ENCODE measurements at regions not wholly inside any gene's neighbourhood (a gene's known extent, or its start where the extent isn't known, plus 50 kb on each side); places are given as distances from the start of the nearest gene placed in this dataset.

GRCh38 chr6:4271761-4272470 is 136.5 kb upstream of the ECI2 start:
- Mint-ChIP-seq H3K36me3 (ENCODE audit: low read depth) (peaks cover 4% of the 10 kb centered on the region), H3K4me3 (ENCODE audit: unreplicated experiment) (no peak overlapping the region), H3K27me3 (ENCODE audit: low read depth) (no peaks in the 10 kb centered on the region), H3K9me3 (ENCODE audit: low read depth) (peaks cover 11% of the 10 kb centered on the region), H3K27ac (ENCODE audit: unreplicated experiment) (no peak overlapping the region), H3K4me1 (ENCODE audit: low read depth) (peaks cover 5% of the 10 kb centered on the region)
- TF ChIP-seq CTCF (IDR thresholded peaks at IDR 0.05) = no peak
- DNase-seq (ENCODE audit: low spot score) = no peak

- Mint-ChIP-seq H3K4me1 (ENCODE audit: low read depth) (peaks cover 5% of the 10 kb centered on the region), H3K36me3 (ENCODE audit: low read depth) (peaks cover 6% of the 10 kb centered on the region), H3K27me3 (ENCODE audit: low read depth) (peaks cover 3% of the 10 kb centered on the region), H3K9me3 (ENCODE audit: low read depth) (peaks cover 14% of the 10 kb centered on the region), H3K4me3 (ENCODE audit: unreplicated experiment) (no peak overlapping the region), H3K27ac (ENCODE audit: unreplicated experiment) (no peak overlapping the region)
- no peak for DNase-seq (ENCODE audit: low spot score)
- TF ChIP-seq CTCF (IDR thresholded peaks at IDR 0.05) = no peak
Observed at GRCh38 chr6:4270776-4271175, 135.4 kb upstream of the ECI2 start.

- Mint-ChIP-seq H3K4me3 (ENCODE audit: unreplicated experiment) (no peak overlapping the region), H3K27ac (ENCODE audit: unreplicated experiment) (no peak overlapping the region), H3K4me1 (ENCODE audit: low read depth) (peaks cover 5% of the 10 kb centered on the region), H3K9me3 (ENCODE audit: low read depth) (peaks cover 14% of the 10 kb centered on the region), H3K36me3 (ENCODE audit: low read depth) (peaks cover 6% of the 10 kb centered on the region), H3K27me3 (ENCODE audit: low read depth) (peaks cover 3% of the 10 kb centered on the region)
- DNase-seq (ENCODE audit: low spot score) = no peak
- TF ChIP-seq CTCF (IDR thresholded peaks at IDR 0.05) = no peak
Observed at GRCh38 chr6:4270001-4270400, 134.6 kb upstream of the ECI2 start.

- no peak for DNase-seq (ENCODE audit: low spot score)
- TF ChIP-seq CTCF (IDR thresholded peaks at IDR 0.05) = no peak
- Mint-ChIP-seq H3K36me3 (ENCODE audit: low read depth) (peaks cover 6% of the 10 kb centered on the region), H3K9me3 (ENCODE audit: low read depth) (peaks cover 14% of the 10 kb centered on the region), H3K27me3 (ENCODE audit: low read depth) (peaks cover 3% of the 10 kb centered on the region), H3K4me1 (ENCODE audit: low read depth) (peaks cover 5% of the 10 kb centered on the region), H3K4me3 (ENCODE audit: unreplicated experiment) (no peak overlapping the region), H3K27ac (ENCODE audit: unreplicated experiment) (no peak overlapping the region)
Observed at GRCh38 chr6:4268171-4268570, 132.8 kb upstream of the ECI2 start.

- DNase-seq (ENCODE audit: low spot score) = no peak
- peaks cover 6% of the 10 kb centered on the region for H3K36me3 Mint-ChIP-seq (ENCODE audit: low read depth)
- H3K27ac Mint-ChIP-seq (ENCODE audit: unreplicated experiment) = no peak overlapping the region
- TF ChIP-seq CTCF (IDR thresholded peaks at IDR 0.05) = no peak
- H3K9me3 Mint-ChIP-seq (ENCODE audit: low read depth) = peaks cover 14% of the 10 kb centered on the region
- H3K4me3 Mint-ChIP-seq (ENCODE audit: unreplicated experiment) = no peak overlapping the region
- H3K4me1 Mint-ChIP-seq (ENCODE audit: low read depth) = no peaks in the 10 kb centered on the region
- H3K27me3 Mint-ChIP-seq (ENCODE audit: low read depth) = peaks cover 3% of the 10 kb centered on the region
Observed at GRCh38 chr6:4265740-4266139, 130.4 kb upstream of the ECI2 start.

Measured in chondrocyte (in vitro differentiated cells).